Cerebellar cortex (tissue), 1 donor: ENCODE measurements at regions not wholly inside any gene's neighbourhood (a gene's known extent, or its start where the extent isn't known, plus 50 kb on each side); places are given as distances from the start of the nearest gene placed in this dataset.

ENCODE experiments used
- DNase-seq: peaks from one replicate; pipeline ENCODE4 v3.0.0-alpha.2; 2015; ENCODE audit warnings: low spot score

DNA sequence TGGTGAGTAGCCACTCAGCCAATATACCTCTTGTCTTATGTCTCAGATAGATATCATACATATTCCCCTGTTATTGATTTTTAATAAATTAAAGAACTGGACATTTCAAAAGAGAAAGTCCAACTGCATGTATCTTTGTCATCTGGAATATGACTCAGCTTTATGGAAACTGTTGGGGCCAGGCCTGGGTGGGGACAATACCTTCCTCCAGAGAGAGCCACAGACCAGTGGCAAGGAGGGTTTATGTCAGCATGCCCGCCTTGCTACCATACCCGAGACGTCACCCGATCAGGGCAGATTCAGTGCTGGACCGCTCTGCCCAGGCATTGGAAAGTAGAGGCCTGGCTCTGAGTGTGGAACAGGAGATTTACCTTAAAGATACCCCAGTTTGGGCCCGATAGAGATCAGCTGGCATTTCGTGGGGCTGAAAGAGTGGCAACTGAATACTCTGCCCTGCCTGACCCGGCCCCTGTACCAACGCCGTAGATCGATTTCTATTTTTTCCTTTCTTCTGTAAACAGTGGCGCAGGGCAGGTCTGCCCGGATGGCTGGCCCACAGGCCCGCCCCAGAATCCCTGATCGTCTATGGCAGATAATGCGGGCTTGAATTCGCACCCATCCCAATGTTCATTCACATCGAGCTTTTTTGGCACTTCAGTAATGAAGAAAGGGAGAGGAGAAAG, 158.6 kb downstream of the SALL1 start:
- no peak for DNase-seq

DNA sequence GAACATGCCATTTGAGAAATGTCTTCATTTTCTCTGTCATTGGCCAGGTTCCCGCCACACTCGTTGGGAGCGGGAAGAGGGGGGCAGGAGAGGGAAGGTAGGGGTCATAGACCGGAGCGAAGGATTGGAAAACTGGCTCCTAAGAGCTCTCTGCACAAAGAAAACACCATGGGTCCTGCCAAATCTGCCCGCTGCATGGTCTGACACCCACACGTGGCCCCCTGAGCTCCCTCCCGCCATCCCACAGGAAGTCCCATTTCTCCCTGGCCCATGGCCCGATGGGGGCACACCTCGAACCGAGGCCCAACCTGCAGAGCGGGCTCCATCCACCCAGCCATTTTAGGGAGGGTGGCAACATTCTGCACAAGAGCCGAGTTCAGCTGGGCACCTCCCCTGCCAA, 159.6 kb downstream of the SALL1 start:
- DNase-seq: no peak

- no peak for DNase-seq
Measured at GRCh38 chr16:50991006-50991405, 160.1 kb downstream of the SALL1 start.

DNA sequence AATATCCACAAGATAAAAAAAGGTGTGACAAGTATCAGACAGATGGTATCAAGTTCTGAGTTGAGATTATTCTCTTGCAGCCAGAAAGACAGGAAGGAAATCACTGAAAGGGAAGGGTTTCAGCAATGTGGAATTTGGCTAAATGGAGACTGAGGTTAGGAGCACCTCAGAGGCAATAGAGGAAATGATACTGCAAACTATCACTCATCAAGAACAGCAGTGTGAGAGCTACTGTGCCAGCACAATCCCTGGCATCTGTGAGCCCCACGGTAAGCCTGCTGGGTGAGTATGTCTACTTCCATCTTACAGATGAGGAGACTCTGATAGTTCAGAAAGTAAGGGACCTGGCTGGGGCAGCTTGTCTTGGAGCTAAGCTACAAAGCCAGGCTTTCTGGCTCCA, 162.0 kb downstream of the SALL1 start:
- no peak for DNase-seq

DNA sequence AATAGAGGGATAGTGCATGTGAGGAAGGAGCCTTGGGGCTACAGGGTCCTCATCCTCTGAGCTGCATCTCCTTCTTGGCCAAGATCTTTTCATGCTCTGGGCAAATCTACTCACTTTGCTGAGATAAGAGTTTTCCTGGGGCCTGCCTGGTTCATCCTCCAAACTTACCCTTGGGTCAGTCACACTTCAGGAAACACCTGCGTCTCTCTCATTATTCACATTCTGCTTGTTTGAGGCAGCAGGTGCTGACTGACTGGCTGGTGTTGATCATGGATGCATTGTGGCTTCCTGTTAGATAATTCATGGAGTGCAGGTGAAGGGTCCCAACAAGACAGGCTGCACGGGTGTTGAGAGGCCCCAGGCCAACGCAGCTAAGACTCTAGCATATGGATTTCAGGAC, 162.6 kb downstream of the SALL1 start:
- DNase-seq: no peak

DNA sequence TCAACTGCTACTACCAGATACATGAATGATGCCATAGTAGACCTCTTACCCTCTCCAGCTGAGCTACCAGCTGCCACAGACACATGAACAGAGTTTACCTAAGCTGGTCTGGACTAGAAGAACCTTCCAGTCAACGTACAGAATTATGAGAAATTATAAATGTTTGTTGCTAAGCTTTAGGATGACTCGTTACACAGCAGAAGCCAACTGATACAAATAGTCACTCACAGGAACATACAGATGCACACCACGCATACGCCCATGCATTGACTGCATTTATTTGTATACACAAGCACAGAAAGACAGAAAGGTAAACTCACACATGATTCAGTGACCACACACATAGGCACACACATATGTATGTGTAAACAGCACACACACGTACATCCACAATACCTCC, 164.6 kb downstream of the SALL1 start:
- DNase-seq: no peak

- no peak for DNase-seq
Measured at GRCh38 chr16:50985733-50986132, 165.3 kb downstream of the SALL1 start.

DNA sequence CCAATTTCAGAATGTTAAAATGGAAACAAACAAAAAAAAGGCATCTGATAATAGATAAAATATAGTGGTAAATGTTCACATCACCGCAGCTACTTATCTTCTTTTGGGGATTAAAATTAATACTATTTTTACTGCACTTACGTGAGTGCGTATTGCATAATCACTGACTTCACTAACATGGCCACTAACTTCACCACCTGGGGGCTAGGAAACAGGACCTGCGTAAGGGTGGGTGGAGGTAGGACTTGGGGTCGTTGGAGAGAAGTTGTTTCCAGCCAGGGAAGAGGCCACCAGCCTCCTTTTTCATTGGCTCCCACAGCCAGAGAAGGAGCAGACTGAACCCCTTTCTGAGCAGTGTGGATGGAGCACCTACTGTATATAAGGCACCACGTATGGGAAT, 166.4 kb downstream of the SALL1 start:
- no peak for DNase-seq

DNA sequence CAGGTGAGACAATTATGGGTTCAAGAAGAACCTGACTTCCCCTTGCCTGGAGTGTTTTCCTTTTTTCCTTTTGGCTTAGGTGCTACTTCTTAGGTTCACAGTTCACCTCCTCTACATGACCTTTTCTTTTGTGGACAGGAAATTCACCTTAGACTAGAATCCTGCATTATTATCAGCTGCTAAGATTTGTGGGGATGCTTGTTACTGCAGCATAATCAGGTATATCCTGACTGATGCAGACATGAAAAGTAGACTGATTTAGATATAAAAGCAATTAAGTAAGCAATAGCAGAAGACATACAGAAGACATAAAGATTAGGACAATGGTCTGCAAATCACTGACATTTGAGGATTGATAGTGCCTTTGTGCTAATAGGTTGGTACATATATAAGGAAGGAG, 168.3 kb downstream of the SALL1 start:
- DNase-seq: no peak

DNA sequence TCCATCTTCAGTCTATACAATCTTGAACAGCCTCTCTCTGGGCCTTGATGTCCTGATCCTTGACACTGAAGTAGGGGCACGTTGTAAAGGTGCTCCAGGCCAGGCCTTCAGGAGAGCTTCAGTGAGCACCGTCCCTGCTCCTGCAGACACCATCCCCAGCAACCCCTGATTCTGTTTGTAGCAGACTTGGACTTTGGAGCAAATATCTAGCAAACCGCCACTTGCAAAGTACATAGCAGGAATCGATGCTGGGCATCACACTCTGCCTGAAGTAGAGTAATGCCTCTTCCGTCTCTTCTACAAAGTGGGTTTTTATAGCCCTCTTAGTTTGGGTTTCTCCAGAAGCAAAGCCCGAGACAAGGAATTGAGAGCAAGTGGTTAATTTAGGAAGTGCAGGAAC, 169.1 kb downstream of the SALL1 start:
- no peak for DNase-seq

- DNase-seq: no peak
Measured at GRCh38 chr16:50980666-50981065, 170.4 kb downstream of the SALL1 start.

DNA sequence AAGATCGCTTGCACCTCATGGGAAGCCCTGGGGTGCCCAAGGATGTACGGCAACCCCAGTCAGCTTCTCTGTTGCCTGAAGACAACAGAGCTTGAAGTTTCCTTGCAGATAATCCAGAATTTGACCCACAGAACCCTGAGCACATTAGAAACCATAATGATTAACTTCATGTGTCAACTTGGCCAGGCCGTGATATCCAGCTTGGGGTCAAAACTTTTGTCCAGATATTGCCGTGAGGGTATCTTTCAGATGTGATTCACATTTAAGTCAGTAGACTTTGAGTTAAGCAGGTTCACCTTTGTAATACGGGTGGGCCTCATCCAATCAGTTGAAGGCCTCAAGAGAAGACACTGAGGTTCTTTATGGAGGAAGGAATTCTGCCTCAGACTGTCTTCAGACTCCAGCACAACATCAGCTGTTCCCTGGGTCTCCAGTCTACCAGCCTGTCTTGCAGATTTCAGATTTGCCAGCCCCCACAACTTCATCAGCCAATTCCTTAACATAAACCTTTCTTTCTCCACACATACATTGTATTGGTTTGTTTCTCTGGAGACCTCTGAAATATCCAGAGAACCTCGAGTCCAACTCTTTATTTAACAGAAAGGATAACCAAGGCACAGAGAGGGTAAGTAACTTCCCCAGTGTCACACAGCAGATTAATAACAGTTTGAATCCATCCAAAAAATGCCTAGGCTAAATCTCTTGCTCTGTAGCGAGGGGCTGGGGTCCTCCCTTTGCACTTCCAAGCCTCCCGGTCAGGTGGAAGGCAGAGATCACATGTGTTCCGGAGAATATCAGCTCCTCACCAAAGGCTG, 171.1 kb downstream of the SALL1 start:
- DNase-seq: no peak

DNA sequence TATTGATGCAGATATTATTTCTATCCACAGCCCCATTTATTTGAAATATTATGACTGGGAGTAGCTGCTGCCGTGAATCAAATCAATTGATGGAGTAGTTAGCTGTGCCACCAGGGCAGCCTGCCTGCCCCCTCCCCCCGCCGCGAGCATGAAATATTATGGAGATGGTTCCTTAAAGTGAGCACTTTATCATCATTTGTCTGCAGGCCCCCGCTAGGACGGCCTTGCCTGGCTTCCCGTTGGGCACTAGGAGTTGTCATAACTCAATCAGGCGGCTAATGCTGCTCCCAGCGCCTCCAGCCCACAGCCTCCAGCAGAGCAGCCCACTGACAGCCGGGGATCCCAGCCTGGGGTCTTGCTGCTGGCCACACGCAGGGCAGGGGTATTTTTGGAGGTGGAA, 173.9 kb downstream of the SALL1 start:
- DNase-seq: no peak

DNA sequence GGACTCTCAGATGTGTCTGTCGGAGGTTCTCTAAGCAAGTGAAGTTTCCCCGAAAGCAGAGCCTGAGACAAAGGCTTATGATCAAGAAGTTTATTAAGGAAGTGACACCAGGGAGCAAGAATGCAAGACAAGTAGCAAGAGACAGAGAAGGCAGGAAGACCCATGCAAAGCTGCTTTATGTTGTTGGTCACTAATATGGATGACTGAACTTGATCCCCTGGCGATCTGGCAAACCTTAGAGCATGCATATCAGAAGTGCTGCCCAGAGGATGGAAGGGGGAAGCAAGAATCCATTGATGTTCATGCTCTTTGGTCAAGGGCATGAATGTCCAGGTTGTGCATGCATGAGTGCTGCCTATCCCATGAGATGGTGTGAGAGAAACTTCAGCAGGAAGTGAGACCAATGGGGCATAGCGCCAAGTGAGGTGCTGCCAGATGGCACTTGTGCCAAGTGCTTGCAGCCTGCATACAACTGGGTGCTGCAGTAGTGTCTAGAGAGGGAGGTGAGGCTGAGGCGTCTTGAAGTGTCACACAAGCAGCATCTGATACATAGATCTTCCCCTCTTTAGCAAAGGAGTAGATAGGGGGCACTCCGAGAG, 176.5 kb downstream of the SALL1 start:
- DNase-seq: no peak

DNA sequence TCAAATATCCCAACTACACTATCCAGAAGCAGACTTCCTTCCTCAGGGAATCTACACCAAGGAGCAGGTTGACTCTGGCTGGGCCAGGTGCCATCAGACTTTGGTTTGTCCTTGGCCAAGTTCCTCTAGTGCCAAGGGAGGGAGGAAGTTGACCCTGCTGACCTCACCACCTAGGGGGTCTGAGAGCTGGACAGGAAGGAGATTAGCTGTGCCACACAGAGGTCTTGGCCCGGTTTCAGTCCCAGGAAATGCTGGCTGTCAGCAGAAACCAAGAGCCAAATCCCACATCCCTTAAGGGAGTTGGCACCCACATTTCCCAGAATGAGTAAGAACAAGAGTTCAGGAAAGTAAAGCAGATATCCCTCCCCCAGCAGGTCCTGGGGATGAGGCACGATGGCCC, 178.2 kb downstream of the SALL1 start:
- no peak for DNase-seq

DNA sequence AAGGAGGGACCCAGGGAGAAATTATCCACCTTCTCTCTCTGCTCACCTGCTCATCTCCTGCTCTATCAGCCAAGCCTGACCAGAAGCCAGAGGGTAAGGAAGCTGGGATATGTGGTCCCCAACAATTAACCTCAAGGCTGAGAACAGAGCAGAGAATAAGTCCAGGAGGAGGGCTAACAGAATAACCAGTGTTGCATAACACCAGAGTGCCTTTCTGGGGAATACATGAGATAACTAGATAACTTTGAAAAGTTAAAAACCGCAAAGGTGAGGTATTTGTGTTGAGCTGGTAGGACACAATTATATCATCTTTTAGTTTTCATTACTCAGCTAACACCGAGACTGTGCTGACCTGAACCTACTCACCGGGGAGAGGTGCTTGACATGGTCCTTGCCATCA, 180.8 kb downstream of the SALL1 start:
- DNase-seq: no peak

DNA sequence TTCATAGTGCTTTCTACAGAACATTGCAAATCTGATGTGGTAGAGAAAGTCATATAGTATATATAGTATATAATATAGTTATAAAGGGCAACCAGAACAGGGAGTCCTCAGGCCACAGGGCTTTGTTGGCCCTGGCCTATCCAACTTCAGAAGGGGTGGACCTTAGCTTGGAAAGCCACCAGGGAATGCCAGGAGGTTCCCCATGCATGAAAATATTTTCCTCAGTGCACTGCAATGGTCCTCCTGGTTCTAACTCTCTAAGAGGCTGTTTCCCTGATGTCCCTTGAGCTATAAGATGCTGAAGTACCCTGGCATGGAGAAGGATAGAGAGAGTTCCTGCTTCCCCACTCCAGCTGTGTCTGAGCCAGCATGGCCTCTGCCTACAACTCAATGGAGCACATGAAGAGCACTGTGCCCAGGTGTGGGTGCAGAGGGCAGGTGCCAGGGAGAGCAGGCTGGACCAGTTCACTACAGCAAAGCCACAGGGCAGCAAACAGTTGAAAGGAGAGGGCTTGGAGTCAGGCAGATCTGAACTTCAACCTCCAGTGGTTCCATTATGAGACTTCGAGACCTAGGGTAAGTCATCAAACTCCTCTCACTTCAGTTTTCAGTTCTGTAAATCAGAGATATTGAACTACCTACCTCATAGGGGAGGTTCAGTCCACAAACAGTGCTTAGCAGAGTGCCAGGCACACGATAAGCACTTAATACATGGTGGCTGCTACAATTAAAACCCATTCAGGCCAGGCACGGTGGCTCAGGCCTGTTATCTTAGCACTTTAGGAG, 183.1 kb downstream of the SALL1 start:
- DNase-seq: no peak

- no peak for DNase-seq
Measured at GRCh38 chr16:50964491-50964890, 186.6 kb downstream of the SALL1 start.

DNA sequence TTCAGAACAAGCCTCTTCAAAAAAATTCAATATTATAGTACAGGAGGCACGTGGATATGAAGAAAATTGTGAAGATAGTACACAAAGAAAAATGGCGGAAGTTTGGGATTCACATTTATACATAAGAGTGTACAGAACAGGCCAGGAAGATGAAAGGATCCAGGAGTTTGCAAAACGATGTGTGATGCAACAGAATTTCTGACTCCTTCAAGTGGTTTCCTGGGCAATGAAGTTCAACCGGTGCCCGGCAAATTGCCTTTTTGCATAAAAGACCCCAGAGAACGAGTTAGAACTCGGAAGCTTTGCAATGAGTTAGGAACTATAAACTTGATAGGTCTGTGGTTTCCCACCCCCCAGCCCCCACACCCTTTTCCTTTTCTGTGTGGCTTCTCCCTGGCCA, 189.1 kb downstream of the SALL1 start:
- DNase-seq: no peak

DNA sequence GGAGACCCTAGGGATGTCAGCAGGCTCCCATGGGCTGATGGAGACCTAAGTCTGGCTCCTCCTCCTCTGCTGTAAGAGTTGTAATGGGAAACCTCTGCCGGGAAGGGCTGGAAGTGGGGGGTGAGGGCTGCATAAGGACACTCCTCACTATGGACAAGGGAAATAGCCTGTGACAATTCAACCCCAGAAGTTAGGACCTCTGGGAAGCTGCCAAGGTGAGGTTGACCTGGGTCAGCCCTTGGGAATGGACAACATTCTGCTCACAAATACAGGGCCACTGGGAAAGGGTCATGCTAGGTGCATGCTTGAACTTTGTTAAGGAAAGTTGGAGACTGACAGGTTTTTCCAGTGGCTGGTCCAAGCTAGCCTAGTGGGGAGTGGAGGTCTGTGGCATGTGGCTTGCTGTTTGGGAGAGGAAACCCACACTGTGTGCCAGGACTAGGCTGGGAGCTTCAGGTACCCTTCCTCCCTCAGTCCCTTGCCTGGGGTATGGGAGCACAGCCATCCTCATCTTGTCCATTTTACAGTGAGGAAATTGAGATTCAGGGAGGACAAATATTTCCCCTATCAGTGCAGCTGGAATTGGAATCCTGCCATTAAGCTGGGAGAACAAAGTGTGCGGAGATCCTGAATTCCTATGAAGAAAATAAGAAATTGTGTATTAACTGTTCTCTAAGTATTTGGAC, 190.4 kb downstream of the SALL1 start:
- DNase-seq: no peak

DNA sequence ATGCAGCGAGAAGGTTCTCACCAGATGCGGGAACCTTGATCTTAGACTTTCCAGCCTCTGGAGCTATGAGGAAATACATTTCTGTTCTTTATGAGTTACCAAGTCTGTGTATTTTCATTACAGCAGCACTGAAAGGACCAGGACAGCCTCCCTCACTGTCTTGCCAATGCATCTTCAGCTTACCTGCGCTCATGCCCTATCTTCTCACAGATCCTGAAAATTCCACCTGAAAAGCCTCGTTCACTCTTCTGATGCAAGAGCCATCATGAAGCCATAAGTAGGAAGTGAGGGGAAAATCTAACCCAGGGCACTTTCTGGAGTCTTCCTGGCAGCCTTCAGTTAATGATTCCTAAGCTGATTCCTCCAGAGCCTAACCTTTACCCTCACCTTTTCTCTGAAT, 194.0 kb downstream of the SALL1 start:
- DNase-seq: no peak

DNA sequence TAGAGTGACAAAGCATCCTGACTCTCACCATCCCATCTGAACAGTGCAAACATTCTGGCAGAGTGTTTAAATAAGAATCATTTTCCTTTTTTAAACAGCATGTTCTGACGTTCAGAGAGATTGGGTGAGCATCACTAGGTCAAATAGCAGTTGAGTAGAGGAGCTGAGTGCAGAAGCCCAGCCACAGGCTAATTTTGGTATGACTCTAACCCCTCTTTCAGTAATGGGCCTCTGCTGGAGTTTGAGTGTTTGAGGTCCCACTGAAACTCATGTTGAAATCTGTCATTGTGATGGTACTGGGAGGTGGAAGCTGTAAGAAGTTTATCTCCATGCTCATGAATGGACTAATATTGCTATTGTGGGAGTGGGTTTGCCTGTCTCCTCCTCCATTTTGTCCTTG, 194.4 kb downstream of the SALL1 start:
- no peak for DNase-seq
